ENCODE measurements at regions not wholly inside any gene's neighbourhood (a gene's known extent, or its start where the extent isn't known, plus 50 kb on each side); places are given as distances from the start of the nearest gene placed in this dataset.

- DNase-seq = no peak
These were observed 888.1 kb downstream of the PDCD6IP start for GRCh38 chr3:34686541-34686940.

- DNase-seq = no peak
These were observed 889.2 kb downstream of the PDCD6IP start for GRCh38 chr3:34687671-34688070.

GRCh38 chr3:34696831-34697230 lies 898.4 kb downstream of the PDCD6IP start:
- no peak for DNase-seq

GRCh38 chr3:34703053-34703452 lies 904.6 kb downstream of the PDCD6IP start:
- DNase-seq = no peak

DNA sequence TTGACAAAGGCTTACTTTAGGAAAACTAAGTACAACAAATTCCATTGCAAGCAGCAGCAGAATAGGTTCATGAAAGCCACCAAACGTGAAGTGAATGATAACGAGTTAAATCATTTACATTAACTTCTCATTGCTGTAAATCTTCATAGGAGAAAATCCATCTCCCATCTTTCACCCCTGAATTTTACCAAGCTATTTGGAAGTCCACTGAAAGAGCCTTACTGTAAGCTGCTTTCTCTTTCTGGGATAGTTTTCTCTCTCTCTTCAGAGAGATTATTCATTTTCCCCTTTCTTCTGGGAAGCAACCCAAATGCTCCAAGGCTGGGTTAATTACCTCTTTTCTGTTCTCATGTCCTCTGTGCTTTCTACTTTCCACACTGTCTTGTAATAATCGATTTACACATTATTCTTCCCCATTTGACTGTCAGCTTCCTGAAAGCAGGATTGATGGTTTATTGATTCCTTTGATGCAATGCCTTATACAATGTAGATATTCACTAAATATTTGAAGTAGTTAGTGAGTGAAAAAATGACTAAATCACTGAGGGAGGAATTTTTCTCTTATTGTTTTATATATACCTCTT lies 914.3 kb upstream of the ARPP21 start:
- DNase-seq = no peak

- DNase-seq = no peak
These were observed 913.6 kb upstream of the ARPP21 start for GRCh38 chr3:34725774-34726173.

DNA sequence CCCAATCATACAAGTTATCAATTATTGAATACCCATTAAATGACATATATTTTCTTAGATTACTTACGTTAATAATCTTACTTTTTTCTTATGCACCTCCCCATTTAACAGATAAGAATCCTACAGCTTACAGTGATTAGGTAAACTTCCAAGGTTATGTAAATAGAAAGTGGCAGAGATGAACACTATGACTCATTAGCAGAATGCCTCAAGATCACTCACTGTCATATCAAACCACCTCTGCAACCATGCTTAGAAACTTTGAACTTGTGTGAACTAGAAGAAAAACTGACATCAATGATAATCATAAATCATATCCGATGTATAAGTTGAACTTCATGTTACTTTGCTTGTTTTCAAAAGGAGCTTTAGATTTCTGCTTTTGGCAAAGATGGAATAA lies 911.6 kb upstream of the ARPP21 start:
- DNase-seq = no peak

GRCh38 chr3:34742151-34742550 lies 897.2 kb upstream of the ARPP21 start:
- no peak for DNase-seq

DNA sequence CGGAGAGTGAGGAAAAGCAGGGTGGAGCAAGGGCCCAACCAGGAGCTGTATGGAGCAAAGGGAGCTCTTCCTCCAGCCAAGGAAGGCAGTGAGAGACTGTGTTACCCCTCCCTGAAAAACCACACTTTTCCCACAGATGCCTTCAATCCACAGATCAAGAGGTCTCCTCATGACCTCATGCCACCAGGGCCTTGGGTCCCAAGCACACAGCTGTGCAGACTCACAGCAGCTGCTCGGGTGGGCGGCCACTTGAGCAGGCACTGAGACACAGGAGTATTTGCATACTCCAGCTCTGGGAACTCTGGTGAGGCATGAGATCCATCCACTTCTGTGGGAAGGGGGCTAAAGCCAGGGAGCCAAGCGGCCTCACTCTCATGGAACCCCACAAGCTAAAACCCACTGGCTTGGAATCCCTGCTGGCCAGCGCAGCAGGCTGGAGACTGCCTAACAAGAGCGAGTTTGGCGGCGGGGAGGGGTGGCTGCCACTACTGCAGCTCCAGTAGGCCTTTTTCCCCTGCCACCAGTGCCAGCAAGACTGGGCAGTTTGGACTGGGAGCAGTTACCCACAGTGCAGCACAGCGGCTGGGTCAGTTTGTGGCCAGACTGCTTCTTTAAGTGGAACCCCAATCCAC lies 880.6 kb upstream of the ARPP21 start:
- no peak for DNase-seq

GRCh38 chr3:34777386-34777785 lies 861.9 kb upstream of the ARPP21 start:
- DNase-seq = no peak

DNA sequence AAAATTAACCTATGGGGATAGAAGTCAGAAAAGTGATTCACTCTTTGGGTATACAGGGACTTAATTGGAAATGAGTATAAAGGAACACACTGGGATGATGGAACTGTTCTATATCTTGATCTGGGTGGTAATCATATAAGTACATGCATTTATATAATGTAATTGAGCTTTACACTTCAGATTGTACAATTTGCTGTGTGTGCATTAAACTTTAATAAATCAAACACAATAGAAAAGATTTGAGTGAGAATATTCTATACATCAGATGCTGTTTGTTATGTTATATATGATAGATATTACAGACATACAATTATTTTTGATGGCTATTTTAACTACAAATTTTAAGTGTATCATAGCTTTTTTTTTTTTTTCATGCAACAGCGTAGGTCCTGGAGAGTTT lies 860.2 kb upstream of the ARPP21 start:
- DNase-seq = no peak

DNA sequence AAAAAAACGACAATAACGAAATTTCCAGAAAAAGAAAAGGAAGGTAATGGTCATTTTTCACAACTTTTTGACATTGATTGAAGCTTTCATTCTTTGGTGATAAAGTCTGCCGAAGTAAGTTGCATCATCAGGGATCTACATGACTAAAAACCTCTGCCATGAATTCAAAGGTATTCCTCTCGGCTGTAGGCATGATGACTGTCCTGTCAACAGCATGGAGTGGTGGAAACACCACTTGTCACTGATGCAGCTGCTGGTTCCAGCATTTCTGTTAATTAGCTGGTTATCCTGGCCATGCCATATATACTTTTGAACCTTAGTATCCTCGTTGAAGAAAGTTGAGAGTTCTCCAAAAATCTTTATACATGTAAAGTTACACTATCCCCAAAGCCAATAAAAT lies 859.0 kb upstream of the ARPP21 start:
- DNase-seq = no peak

DNA sequence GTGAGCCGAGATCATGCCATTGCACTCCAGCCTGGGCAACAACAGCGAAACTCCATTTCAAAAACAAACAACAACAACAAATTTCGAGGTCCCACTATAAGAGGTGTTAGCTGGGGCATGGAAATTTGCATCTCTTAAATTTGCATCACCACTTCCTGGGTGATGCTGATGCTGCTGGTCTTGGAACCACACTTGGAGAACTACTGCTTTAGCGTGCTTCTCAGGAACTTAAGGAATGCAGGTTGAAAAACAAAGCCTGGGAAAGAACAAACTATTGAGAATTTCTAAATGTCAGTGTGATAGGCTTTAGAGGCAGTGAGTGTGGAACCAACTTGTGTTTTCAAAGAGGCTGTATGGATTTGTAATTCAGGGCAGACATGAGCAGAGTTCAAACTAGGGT lies 858.4 kb upstream of the ARPP21 start:
- DNase-seq = no peak

GRCh38 chr3:34782871-34783270 lies 856.5 kb upstream of the ARPP21 start:
- no peak for DNase-seq

- no peak for DNase-seq
These were observed 855.4 kb upstream of the ARPP21 start for GRCh38 chr3:34783876-34784275.

DNA sequence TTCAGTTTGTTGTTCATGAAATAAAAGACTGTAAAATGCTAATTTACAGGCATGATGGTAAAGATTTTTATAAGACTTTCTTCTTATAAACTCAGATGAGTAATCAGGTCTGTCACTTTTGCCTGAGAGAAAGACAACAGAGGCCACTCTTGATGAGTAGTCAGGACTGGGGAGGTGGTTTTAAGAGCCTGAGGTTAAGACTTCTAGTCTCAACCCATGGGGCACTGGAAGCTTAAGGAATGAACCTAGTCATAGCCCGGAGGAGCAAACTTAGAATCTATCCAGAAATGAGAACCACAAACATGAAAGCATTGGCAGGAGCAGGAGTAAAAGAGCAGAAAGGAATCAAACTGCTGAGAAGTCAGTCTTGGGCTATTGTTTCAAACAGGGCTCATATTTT lies 846.3 kb upstream of the ARPP21 start:
- DNase-seq = no peak

- no peak for DNase-seq
These were observed 831.7 kb upstream of the ARPP21 start for GRCh38 chr3:34807611-34808010.

DNA sequence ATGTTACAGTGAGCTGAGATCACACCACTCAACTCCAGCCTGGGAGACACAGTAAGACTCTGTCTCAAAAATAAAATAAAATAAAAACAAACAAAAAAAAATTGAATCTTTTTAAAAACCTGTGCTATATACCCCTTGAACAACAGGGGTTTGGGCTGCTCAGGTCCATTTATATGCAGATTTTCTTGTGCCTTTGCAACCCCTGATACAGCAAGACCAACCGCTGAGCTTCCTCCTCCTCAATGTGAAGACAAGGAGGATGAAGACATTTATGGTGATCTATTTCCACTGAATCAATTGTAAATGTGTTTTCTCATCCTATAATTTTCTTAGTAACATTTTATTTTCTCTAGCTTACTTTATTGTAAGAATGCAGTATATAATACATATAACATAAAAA lies 831.0 kb upstream of the ARPP21 start:
- DNase-seq = no peak

DNA sequence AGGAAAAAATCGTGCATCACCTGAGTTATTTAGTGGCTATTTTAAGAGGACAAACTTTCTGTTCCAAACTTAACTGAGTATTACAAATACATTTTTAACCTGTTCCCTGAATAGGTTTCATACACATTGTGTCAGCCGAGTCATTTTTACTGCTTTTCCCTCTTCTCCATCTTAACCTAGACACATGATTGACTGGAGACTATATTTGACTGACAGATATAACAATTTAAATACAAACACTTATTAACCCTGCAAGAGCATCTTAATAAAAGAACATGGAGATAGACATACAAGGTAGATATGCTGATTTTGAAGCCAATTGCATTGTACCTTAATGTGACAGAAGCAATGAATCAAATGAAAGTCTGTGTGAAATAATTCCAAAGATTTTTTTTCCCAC lies 810.5 kb upstream of the ARPP21 start:
- DNase-seq = no peak

GRCh38 chr3:34832865-34833508 lies 806.3 kb upstream of the ARPP21 start:
- DNase-seq = no peak

GRCh38 chr3:34837848-34838741 lies 801.2 kb upstream of the ARPP21 start:
- no peak for DNase-seq

DNA sequence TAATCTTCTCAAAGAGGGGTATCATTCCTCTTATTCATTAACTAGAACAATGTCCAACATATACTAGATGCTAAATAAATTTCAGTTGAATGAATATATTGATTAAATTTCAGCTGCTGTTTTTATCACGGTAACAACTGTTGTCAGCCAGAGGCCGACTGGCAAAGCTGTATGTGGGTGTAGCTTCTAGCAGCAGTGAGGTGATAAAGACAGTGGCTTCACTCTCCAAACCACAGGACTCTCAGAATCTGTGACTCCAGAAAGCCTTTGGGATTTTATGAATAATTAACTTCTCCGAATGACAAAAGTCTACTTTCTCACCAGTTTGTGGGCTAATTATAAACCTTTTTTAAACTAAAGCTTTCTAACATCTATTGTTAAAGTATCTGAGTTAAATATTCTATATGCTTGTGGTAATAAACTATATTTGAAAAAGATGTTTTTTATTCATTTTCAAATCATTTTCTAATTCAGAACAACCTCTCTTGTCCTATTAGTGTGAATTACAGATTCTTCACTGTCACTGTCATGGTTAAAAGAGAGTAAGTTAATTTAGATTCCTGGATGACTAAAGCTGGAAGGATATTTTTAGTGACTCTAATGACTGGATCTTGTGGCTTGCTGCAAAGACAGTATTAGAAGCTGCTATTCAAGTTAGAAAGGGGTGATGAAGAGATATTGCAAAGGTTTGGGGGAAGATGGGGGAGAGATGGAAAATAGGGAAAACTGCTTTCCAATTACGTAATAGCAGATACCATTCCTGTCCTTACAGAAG lies 796.4 kb upstream of the ARPP21 start:
- no peak for DNase-seq

GRCh38 chr3:34844323-34844620 lies 795.1 kb upstream of the ARPP21 start:
- DNase-seq = no peak
